Activated CD4-positive, alpha-beta memory T cell treated with anti-CD3 and anti-CD28 coated beads, Interleukin-2, amount 10 ng/mL, durations not matched to agents 7 days and 5 days (primary cell): ENCODE measurements at regions not wholly inside any gene's neighbourhood (a gene's known extent, or its start where the extent isn't known, plus 50 kb on each side); places are given as distances from the start of the nearest gene placed in this dataset.

ENCODE experiments used
- CTCF ChIA-PET: fragments of 350-600 bp; sonication (Branson Sonifier 250); formaldehyde crosslinking; loops from one replicate; lab custom pipeline; 2021; ENCODE audit warnings: antibody characterized with exemption, inconsistent platforms; lab: Charles Lee
- POLR2A ChIA-PET: fragments of 350-600 bp; sonication (Branson Sonifier 250); formaldehyde crosslinking; loops from one replicate; lab custom pipeline; 2021; ENCODE audit warnings: antibody characterized with exemption; lab: Charles Lee
- DNase-seq: peaks from one replicate; pipeline ENCODE4 v3.0.0-alpha.2; 2020
- H3K27ac Mint-ChIP-seq: one replicate; pipeline ENCODE4 v1.8.0; 2021; ENCODE audit warnings: mild to moderate bottlenecking, mixed read lengths
- H3K27me3 Mint-ChIP-seq: one replicate; pipeline ENCODE4 v1.8.0; 2021; ENCODE audit warnings: mixed read lengths
- H3K36me3 Mint-ChIP-seq: one replicate; pipeline ENCODE4 v1.8.0; 2021; ENCODE audit warnings: low read depth, mixed read lengths
- H3K4me1 Mint-ChIP-seq: one replicate; pipeline ENCODE4 v1.8.0; 2021; ENCODE audit warnings: mixed read lengths
- H3K4me3 Mint-ChIP-seq: one replicate; pipeline ENCODE4 v1.8.0; 2021; ENCODE audit warnings: mild to moderate bottlenecking, mixed read lengths
- H3K9me3 Mint-ChIP-seq: one replicate; pipeline ENCODE4 v1.8.0; 2021; ENCODE audit warnings: mixed read lengths

DNA sequence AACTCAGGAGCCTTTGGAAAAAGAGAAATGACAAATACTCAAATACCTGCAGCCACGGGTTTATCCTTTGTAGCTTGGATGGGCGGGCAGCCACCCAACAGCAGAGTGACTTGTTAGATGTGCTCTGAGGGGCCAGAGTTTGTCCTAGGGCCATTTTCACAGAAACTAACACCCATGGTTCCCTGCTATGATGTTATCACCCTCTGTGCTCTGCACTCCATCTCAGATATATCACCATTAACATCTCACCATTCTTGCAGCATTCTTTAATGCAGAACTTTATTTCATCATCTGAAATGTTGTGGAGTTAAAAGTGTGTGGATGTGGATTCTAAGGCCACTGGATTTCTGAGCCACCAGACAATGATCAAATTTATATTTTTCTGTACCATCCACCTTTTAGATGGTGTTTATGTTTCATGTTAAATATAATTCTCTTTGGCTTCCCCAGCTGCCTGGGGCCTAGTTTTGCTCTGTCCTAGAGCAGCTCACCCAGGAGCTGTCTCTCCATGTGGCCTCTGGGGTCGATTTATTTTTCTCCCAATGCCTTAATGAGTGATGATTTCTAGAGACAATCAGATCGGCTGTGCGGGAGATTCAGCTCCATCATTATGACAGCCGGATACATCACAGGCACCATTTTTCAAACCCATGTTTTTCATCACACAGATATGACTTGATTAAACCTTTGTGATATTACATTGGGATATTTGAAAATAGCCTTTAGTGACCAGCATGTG is 380.8 kb downstream of the BCOR start:
- ChIA-PET CTCF (no interaction called here), POLR2A (no interaction called here)
- H3K27me3 Mint-ChIP-seq: peaks cover 5% of the 10 kb centered on the region
- no peaks in the 10 kb centered on the region for H3K4me1 Mint-ChIP-seq
- no peak for DNase-seq
- no peaks in the 10 kb centered on the region for H3K9me3 Mint-ChIP-seq
- H3K36me3 Mint-ChIP-seq: no peaks in the 10 kb centered on the region
- no peak overlapping the region for H3K27ac Mint-ChIP-seq
- no peak overlapping the region for H3K4me3 Mint-ChIP-seq

DNA sequence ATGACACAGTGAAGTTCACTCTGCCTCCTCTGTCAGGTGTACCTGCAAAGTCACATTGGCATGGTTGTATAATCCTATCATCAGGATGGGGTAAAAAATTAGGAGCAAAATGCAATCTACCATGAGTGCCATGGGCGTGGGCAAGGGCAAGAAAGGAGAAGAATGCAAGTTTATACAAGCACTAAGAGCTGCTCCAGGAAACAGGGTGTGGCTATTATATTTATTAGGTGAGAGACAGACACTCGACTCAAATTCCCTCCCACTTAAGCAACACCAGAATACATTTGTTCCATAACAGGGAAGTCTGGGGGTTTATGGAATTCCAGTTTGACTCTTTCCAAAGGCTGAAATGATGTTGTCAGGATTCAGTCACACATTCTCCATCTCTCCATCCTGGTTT is 378.8 kb downstream of the BCOR start:
- H3K4me1 Mint-ChIP-seq: no peaks in the 10 kb centered on the region
- H3K27ac Mint-ChIP-seq: no peak overlapping the region
- H3K9me3 Mint-ChIP-seq: no peaks in the 10 kb centered on the region
- ChIA-PET CTCF (interaction anchor here (0.9 kb wide), 1 partner anchor 12 kb away, joined by 3 read pairs; no protein-coding TSS in a partner anchor), POLR2A (no interaction called here)
- no peaks in the 10 kb centered on the region for H3K36me3 Mint-ChIP-seq
- H3K27me3 Mint-ChIP-seq: peaks cover 8% of the 10 kb centered on the region
- no peak for DNase-seq
- no peak overlapping the region for H3K4me3 Mint-ChIP-seq

DNA sequence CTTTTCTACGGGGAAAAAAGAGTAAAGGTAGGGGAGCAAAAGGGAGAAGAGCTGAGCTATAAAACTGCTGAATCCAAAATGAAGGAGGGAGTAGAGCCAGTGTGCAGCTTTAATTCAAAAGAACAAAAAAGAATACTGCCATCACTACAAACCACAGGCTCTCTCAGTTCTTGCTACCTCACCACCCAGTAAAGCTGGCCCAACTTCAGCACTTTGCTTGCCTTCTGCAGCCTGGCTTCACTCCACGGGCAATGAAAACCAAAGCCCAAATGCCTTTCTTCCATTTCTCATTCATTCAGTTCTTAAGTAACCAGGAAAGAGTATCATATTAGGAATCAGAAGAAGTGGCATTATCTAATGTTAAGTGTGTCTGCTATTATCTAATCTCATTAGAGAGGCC is 376.8 kb downstream of the BCOR start:
- Mint-ChIP-seq H3K4me1 (peaks cover 6% of the 10 kb centered on the region), H3K9me3 (peaks cover 2% of the 10 kb centered on the region), H3K36me3 (no peaks in the 10 kb centered on the region), H3K27ac (no peak overlapping the region), H3K4me3 (no peak overlapping the region), H3K27me3 (peaks cover 8% of the 10 kb centered on the region)
- ChIA-PET CTCF (no interaction called here), POLR2A (no interaction called here)
- no peak for DNase-seq

DNA sequence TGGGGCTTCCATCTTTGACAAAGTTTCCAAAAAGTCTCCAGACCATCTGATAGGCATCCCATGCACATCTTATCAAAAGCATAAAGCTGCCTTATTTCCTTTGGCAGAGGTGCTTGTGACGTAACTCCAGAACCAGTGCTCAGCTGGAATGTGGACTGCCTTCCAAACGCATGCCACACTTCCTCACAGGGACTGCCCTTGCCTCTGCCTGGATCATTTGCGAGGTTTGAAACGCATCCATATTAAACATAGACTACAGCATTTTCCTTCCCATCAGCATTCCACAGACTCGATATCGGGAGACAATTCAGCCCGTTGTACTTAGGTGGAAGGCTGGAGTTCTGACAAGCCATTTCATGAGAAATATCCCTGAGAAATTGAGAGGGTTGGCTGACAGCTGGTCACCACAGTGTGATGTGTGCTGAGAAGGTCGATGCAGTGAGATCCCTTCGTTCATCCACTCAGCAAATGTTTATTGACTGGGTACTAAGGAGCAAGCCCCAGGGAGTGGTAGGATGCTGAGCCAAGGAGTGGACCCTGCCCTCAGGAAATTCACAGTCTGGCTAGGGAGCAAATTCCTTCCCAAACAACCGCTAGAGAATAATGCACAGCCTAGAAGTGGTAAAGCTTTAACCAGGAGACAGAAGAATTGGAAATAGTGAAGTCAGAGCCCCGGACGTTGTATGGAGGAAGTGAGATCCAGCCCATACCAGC is 376.0 kb downstream of the BCOR start:
- ChIA-PET CTCF (no interaction called here), POLR2A (no interaction called here)
- no peak for DNase-seq
- peaks cover 6% of the 10 kb centered on the region for H3K4me1 Mint-ChIP-seq
- H3K27me3 Mint-ChIP-seq: peaks cover 8% of the 10 kb centered on the region
- H3K36me3 Mint-ChIP-seq: no peaks in the 10 kb centered on the region
- H3K27ac Mint-ChIP-seq: no peak overlapping the region
- H3K9me3 Mint-ChIP-seq: peaks cover 2% of the 10 kb centered on the region
- no peak overlapping the region for H3K4me3 Mint-ChIP-seq

DNA sequence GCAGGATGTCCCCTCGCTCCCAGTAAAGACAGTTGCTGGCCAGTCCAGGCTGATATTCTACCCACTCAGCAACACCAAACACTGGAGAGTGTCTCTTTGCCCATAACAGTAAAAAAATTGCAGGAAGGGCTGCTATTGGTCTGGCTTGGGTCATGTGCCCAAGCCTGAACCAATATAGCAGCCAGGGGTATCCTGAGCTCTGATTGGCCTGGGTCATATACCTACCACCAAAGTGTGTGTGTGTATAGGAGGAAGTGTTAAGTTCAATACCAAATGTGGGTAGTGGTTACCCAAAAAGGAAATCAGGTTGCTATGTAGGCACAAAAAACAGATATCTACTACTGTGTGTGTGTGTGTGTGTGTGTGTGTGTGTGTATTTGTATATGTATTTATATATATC is 373.2 kb downstream of the BCOR start:
- peaks cover 2% of the 10 kb centered on the region for H3K9me3 Mint-ChIP-seq
- no peaks in the 10 kb centered on the region for H3K36me3 Mint-ChIP-seq
- peaks cover 8% of the 10 kb centered on the region for H3K27me3 Mint-ChIP-seq
- H3K27ac Mint-ChIP-seq: no peak overlapping the region
- no peak overlapping the region for H3K4me3 Mint-ChIP-seq
- POLR2A ChIA-PET: interaction anchor here (1.0 kb wide), 1 partner anchor 446 kb away, joined by 3 read pairs; no protein-coding TSS in a partner anchor
- CTCF ChIA-PET: no interaction called here
- H3K4me1 Mint-ChIP-seq: peaks cover 6% of the 10 kb centered on the region
- DNase-seq: no peak

DNA sequence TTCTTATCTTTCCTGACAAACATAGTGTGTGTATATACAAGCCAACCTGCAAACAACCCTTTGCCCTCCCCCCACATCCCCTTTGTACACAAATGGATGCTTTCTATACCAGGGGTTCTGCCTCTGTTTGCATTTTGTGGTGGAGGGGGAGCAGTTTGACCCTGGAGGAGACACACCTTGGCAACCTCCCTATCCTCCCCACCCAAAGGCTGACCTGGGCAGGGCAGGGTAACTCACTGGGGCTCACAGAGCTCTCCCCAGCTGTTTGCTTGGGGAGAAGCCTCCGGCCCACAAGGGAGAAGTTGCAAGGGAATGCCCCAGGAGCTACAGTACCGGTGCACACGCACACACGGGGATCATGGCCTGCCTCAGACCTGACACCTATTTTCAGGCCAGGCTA is 372.6 kb downstream of the BCOR start:
- H3K27me3 Mint-ChIP-seq: peaks cover 8% of the 10 kb centered on the region
- peaks cover 2% of the 10 kb centered on the region for H3K9me3 Mint-ChIP-seq
- POLR2A ChIA-PET: interaction anchor here (1.0 kb wide), 2 partner anchors 89 to 446 kb away, joined by 3 read pairs; no protein-coding TSS in a partner anchor

DNA sequence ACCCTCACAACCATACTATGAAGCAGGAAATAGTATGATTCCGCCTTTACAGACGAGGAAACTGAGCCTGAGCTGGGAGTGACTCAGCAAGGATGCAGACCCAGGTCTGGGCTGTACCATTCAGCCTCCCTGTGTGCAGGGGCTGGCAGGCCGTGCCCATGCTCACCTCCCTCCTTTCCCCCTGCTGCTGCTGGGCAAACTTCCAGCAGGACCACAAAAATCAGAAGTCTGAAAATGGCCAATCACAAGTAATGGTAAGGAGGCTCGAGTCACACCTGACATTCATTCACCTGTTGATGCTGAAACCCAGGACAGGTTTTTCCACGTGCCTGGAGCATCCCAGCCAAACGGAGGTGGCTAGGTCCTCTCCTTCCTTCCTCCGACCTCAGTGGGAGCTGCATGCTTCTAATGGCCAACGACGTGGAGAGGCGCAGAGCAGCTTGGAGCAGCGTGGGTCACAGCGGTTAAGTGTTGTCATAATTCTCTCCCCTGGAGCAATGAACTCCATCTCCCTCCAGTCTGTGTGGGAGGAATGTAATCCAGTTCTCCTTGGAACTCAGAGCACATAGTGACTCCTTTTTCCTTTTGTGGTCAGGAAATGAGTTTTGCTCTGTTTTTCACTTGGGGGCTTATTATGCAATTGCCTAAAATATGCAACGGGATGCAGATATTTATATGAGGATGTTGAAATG is 371.7 kb downstream of the BCOR start:
- ChIA-PET CTCF (no interaction called here), POLR2A (interaction anchor here (1.0 kb wide), 1 partner anchor 88 kb away, joined by 3 read pairs; no protein-coding TSS in a partner anchor)
- Mint-ChIP-seq H3K4me3 (no peak overlapping the region), H3K9me3 (peaks cover 2% of the 10 kb centered on the region), H3K4me1 (peaks cover 11% of the 10 kb centered on the region), H3K27me3 (peaks cover 8% of the 10 kb centered on the region), H3K36me3 (no peaks in the 10 kb centered on the region), H3K27ac (no peak overlapping the region)
- no peak for DNase-seq

More for the DNA sequence above, 372.6 kb downstream of the BCOR start:
- H3K27ac Mint-ChIP-seq: no peak overlapping the region
- CTCF ChIA-PET: no interaction called here
- H3K4me1 Mint-ChIP-seq: peaks cover 6% of the 10 kb centered on the region
- no peak for DNase-seq
- H3K4me3 Mint-ChIP-seq: no peak overlapping the region
- H3K36me3 Mint-ChIP-seq: no peaks in the 10 kb centered on the region

DNA sequence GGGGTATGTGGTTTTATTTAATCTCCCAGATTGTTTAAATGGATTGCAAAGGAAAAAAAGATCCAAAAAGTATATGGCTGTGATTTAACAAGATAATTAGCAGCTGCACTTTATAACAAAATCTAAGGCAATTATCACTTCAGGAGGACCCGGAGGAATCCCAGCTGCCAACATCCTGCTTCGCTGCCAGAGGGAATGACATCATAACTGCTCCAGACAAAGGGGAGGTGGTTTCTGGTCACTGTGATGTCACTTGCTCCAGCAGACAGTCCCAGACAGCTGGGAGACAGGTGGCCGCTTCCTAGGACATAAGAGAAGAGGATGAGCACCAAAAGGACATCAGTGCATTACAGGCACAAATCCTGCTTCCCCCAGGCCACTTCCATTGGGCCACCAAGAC is 371.0 kb downstream of the BCOR start:
- no peak for DNase-seq
- H3K27ac Mint-ChIP-seq: no peak overlapping the region
- CTCF ChIA-PET: no interaction called here
- no peaks in the 10 kb centered on the region for H3K36me3 Mint-ChIP-seq
- H3K9me3 Mint-ChIP-seq: peaks cover 2% of the 10 kb centered on the region
- no peak overlapping the region for H3K4me3 Mint-ChIP-seq
- peaks cover 7% of the 10 kb centered on the region for H3K27me3 Mint-ChIP-seq
- POLR2A ChIA-PET: no interaction called here
- H3K4me1 Mint-ChIP-seq: peaks cover 13% of the 10 kb centered on the region

DNA sequence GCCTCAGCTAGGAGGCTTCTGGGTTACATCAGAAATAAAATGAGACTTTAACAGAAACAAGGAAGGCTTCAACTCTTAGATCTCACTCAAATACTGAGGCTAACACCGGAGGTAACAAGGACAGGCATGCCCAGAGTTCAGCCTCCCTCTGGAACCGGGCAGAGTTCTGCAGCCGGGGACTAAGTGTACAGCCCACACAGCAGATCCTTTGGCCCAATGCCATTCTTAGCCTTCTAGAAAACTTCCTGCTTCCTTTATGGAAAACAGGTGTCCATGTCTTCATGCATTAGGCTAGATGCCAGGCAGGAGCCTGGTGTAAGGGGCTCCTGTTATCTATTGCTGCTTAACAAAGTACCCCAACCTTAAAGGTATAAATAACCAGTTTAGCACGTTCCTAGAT is 369.7 kb downstream of the BCOR start:
- H3K9me3 Mint-ChIP-seq: peaks cover 2% of the 10 kb centered on the region
- H3K27me3 Mint-ChIP-seq: peaks cover 1% of the 10 kb centered on the region
- H3K4me3 Mint-ChIP-seq: no peak overlapping the region
- H3K27ac Mint-ChIP-seq: no peak overlapping the region
- H3K4me1 Mint-ChIP-seq: peaks cover 13% of the 10 kb centered on the region
- no peaks in the 10 kb centered on the region for H3K36me3 Mint-ChIP-seq
- CTCF ChIA-PET: no interaction called here
- POLR2A ChIA-PET: no interaction called here
- DNase-seq: no peak

DNA sequence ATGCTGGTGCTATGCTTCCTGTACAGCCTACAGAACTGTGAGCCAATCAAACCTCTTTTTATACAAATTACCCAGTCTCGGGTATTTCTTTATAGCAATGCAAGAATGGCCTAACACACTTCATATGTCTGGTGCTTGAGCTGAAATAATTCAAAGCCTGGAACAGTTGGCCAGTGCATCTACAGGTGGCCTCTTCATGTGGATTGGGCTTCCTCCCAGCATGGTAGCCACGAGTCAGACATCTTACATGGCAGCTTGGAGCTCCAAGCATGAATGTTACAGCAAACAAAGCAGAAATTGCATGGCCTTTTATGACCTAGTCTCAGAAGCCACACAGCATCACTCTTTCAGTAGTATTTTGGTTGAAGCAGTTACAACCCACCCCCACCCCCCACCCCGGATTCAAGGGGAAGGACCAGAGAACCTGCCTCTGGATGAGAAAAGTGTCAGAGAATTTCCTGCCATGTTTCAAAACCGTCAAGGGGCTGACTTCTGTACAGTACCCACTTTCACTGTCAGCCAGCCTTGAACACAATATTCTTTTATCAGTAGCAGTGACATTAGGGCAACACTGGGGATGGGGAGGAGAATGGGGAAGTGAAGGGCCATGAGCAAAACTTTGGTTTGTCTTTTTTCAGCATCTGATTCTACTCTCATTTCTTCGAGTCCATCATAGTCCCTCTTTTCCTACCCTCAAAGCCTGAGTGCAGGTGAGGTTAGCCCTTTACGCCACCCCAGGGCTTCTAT is 368.7 kb downstream of the BCOR start:
- Mint-ChIP-seq H3K9me3 (peaks cover 2% of the 10 kb centered on the region), H3K27me3 (no peaks in the 10 kb centered on the region), H3K27ac (no peak overlapping the region), H3K4me3 (no peak overlapping the region), H3K36me3 (no peaks in the 10 kb centered on the region), H3K4me1 (peaks cover 13% of the 10 kb centered on the region)
- POLR2A ChIA-PET: no interaction called here
- CTCF ChIA-PET: no interaction called here
- no peak for DNase-seq

DNA sequence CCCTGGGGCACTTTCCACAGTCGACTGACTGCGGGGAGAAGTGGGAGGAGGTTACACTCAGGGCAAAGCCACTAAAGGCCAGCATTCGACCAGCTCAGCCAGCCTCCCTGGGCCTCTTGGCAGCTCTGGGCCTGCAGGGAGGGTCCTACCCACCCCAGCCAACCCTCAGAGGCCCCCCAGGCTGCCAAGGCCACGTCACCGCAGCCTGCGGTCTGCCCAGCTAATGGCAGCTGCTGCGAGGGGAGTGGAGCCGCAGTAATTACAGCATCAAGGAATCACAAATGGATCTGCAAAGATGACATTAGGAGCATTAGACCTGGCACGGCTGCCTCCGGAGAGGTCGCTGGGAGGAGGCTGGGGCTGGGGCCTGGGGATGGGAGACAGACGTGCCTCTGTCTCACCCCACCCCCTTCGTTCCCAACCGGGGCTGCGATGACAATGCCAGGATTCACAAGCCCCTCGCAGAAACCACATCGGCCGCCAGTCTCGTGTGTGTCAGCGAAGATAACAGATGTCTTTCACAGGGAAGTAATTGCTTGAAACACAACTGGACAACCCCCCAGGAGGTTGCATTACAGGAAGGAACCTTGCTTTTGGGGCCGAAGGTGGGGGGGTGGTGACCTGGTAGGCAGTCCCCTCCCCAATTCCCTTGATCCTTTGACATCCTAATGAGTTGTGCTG is 367.6 kb downstream of the BCOR start:
- POLR2A ChIA-PET: interaction anchor here (1.0 to 1.6 kb wide), 4 partner anchors 37 to 366 kb away, joined by 3 to 4 read pairs (median 4); no protein-coding TSS in a partner anchor
- Mint-ChIP-seq H3K27me3 (no peaks in the 10 kb centered on the region), H3K27ac (no peak overlapping the region), H3K4me3 (no peak overlapping the region), H3K36me3 (no peaks in the 10 kb centered on the region), H3K4me1 (peaks cover 7% of the 10 kb centered on the region), H3K9me3 (no peaks in the 10 kb centered on the region)
- CTCF ChIA-PET: interaction anchor here (1.0 to 1.9 kb wide), 9 partner anchors 11 to 844 kb away, joined by 3 to 8 read pairs (median 3); no protein-coding TSS in a partner anchor
- DNase-seq: no peak
